ENCODE measurements at regions not wholly inside any gene's neighbourhood (a gene's known extent, or its start where the extent isn't known, plus 50 kb on each side); places are given as distances from the start of the nearest gene placed in this dataset.
"Not testable (repeated sequence)": the region's sequence is repeated elsewhere in the genome, so short reads cannot be mapped to it uniquely, and the experiment has no call there.

GRCh38 chr5:159682623-159683022 is 233.7 kb upstream of the ADRA1B start:
- Histone ChIP-seq H3K27me3 (replicated peaks; ENCODE audit: insufficient read depth) (no peaks in the 10 kb centered on the region), H3K9me3 (ENCODE audit: low read depth) (no peaks in the 10 kb centered on the region), H3K4me1 (ENCODE audit: insufficient read depth) (no peaks in the 10 kb centered on the region), H2AFZ (no peak overlapping the region), H3K79me2 (ENCODE audit: insufficient read depth) (no peaks in the 10 kb centered on the region), H3K9me2 (ENCODE audit: insufficient read depth) (no peaks in the 10 kb centered on the region), H3K36me3 (ENCODE audit: low read depth) (no peaks in the 10 kb centered on the region), H4K20me1 (ENCODE audit: insufficient read depth) (no peaks in the 10 kb centered on the region), H3K9ac (no peak overlapping the region), H3K27ac (no peak overlapping the region), H3K4me3 (no peak overlapping the region), H3K4me2 (ENCODE audit: unreplicated experiment) (no peak overlapping the region), H3F3A (ENCODE audit: insufficient read depth) (no peaks in the 10 kb centered on the region)
- in situ Hi-C loops (cut with MboI), result no loop called here
- TF ChIP-seq EZH2 (IDR thresholded peaks at IDR 0.05; ENCODE audit: insufficient read depth, poor library complexity, severe bottlenecking) (no peak), EZH2phosphoT487 (IDR thresholded peaks at IDR 0.05; ENCODE audit: insufficient read depth, low read depth) (no peak)
- DNase-seq, result peak; percentile 13
- WGBS, 2 experiments (ENCODE audit: low coverage in 1 of 2, low lambda C conversion rate in 2 of 2, missing lambda C conversion rate in 2 of 2), result 20 to 33% methylated on average over 2 of the region's 2 CpGs

- H3K9me2 ChIP-seq (ENCODE audit: insufficient read depth); H3K4me1 ChIP-seq (ENCODE audit: insufficient read depth); in situ Hi-C loops (cut with MboI); H3K36me3 ChIP-seq (ENCODE audit: low read depth); H3K9ac ChIP-seq; H3K4me3 ChIP-seq; H3K27me3 ChIP-seq (replicated peaks; ENCODE audit: insufficient read depth); H3K79me2 ChIP-seq (ENCODE audit: insufficient read depth); H3F3A ChIP-seq (ENCODE audit: insufficient read depth); H3K9me3 ChIP-seq (ENCODE audit: low read depth); H2AFZ ChIP-seq; H3K4me2 ChIP-seq (ENCODE audit: unreplicated experiment); H3K27ac ChIP-seq; DNase-seq; H4K20me1 ChIP-seq (ENCODE audit: insufficient read depth): not testable (repeated sequence)
These were observed 228.4 kb upstream of the ADRA1B start for GRCh38 chr5:159687892-159688291.

- H3K27me3 ChIP-seq (replicated peaks; ENCODE audit: insufficient read depth), result no peaks in the 10 kb centered on the region
- H3K9ac ChIP-seq, result no peak overlapping the region
- H3K9me3 ChIP-seq (ENCODE audit: low read depth), result no peaks in the 10 kb centered on the region
- H3K9me2 ChIP-seq (ENCODE audit: insufficient read depth), result no peaks in the 10 kb centered on the region
- no peak for DNase-seq
- H4K20me1 ChIP-seq (ENCODE audit: insufficient read depth), result no peaks in the 10 kb centered on the region
- no peak overlapping the region for H2AFZ ChIP-seq
- no peaks in the 10 kb centered on the region for H3F3A ChIP-seq (ENCODE audit: insufficient read depth)
- H3K4me1 ChIP-seq (ENCODE audit: insufficient read depth), result no peaks in the 10 kb centered on the region
- WGBS, 2 experiments (ENCODE audit: low coverage in 1 of 2, low lambda C conversion rate in 2 of 2, missing lambda C conversion rate in 2 of 2), result 58 to 59% methylated on average over 5 of the region's 5 CpGs
- H3K4me3 ChIP-seq, result no peak overlapping the region
- no peak overlapping the region for H3K4me2 ChIP-seq (ENCODE audit: unreplicated experiment)
- no peak for TF ChIP-seq EZH2 (IDR thresholded peaks at IDR 0.05; ENCODE audit: insufficient read depth, poor library complexity, severe bottlenecking)
- no peak for TF ChIP-seq EZH2phosphoT487 (IDR thresholded peaks at IDR 0.05; ENCODE audit: insufficient read depth, low read depth)
- H3K79me2 ChIP-seq (ENCODE audit: insufficient read depth), result no peaks in the 10 kb centered on the region
- in situ Hi-C loops (cut with MboI), result no loop called here
- H3K27ac ChIP-seq, result no peak overlapping the region
- H3K36me3 ChIP-seq (ENCODE audit: low read depth), result no peaks in the 10 kb centered on the region
These were observed 220.5 kb upstream of the ADRA1B start for GRCh38 chr5:159695741-159696294.

- H3K9ac ChIP-seq, result no peak overlapping the region
- H3F3A ChIP-seq (ENCODE audit: insufficient read depth), result no peaks in the 10 kb centered on the region
- in situ Hi-C loops (cut with MboI), result no loop called here
- no peaks in the 10 kb centered on the region for H3K9me3 ChIP-seq (ENCODE audit: low read depth)
- no peak for DNase-seq
- no peak overlapping the region for H3K4me3 ChIP-seq
- H3K27me3 ChIP-seq (replicated peaks; ENCODE audit: insufficient read depth), result no peaks in the 10 kb centered on the region
- H2AFZ ChIP-seq, result no peak overlapping the region
- H3K79me2 ChIP-seq (ENCODE audit: insufficient read depth), result no peaks in the 10 kb centered on the region
- no peaks in the 10 kb centered on the region for H3K4me1 ChIP-seq (ENCODE audit: insufficient read depth)
- no peak overlapping the region for H3K27ac ChIP-seq
- H3K4me2 ChIP-seq (ENCODE audit: unreplicated experiment), result no peak overlapping the region
- TF ChIP-seq EZH2phosphoT487 (IDR thresholded peaks at IDR 0.05; ENCODE audit: insufficient read depth, low read depth) (no peak), EZH2 (IDR thresholded peaks at IDR 0.05; ENCODE audit: insufficient read depth, poor library complexity, severe bottlenecking) (no peak)
- no peaks in the 10 kb centered on the region for H3K9me2 ChIP-seq (ENCODE audit: insufficient read depth)
- H3K36me3 ChIP-seq (ENCODE audit: low read depth), result no peaks in the 10 kb centered on the region
- H4K20me1 ChIP-seq (ENCODE audit: insufficient read depth), result no peaks in the 10 kb centered on the region
These were observed 218.8 kb upstream of the ADRA1B start for GRCh38 chr5:159697530-159697929.

- Histone ChIP-seq H3K9me3 (ENCODE audit: low read depth) (no peaks in the 10 kb centered on the region), H2AFZ (no peak overlapping the region), H3K27me3 (replicated peaks; ENCODE audit: insufficient read depth) (no peaks in the 10 kb centered on the region), H3K9me2 (ENCODE audit: insufficient read depth) (no peaks in the 10 kb centered on the region), H4K20me1 (ENCODE audit: insufficient read depth) (no peaks in the 10 kb centered on the region), H3F3A (ENCODE audit: insufficient read depth) (no peaks in the 10 kb centered on the region), H3K9ac (no peak overlapping the region), H3K4me1 (ENCODE audit: insufficient read depth) (no peaks in the 10 kb centered on the region), H3K4me2 (ENCODE audit: unreplicated experiment) (no peak overlapping the region), H3K27ac (no peak overlapping the region), H3K79me2 (ENCODE audit: insufficient read depth) (no peaks in the 10 kb centered on the region), H3K36me3 (ENCODE audit: low read depth) (no peaks in the 10 kb centered on the region), H3K4me3 (no peak overlapping the region)
- no peak for DNase-seq
- in situ Hi-C loops (cut with MboI), result no loop called here
- TF ChIP-seq EZH2phosphoT487 (IDR thresholded peaks at IDR 0.05; ENCODE audit: insufficient read depth, low read depth) (no peak), EZH2 (IDR thresholded peaks at IDR 0.05; ENCODE audit: insufficient read depth, poor library complexity, severe bottlenecking) (no peak)
These were observed 218.0 kb upstream of the ADRA1B start for GRCh38 chr5:159698322-159698721.

All from GM23248 (cell line).